PC-9 (cell line): ENCODE measurements at regions not wholly inside any gene's neighbourhood (a gene's known extent, or its start where the extent isn't known, plus 50 kb on each side); places are given as distances from the start of the nearest gene placed in this dataset.

Source experiments
- EZH2 ChIP-seq: fragments of 200-600 bp; sonication (generic); IDR thresholded peaks from 2 replicates; pipeline ENCODE4 v1.8.0; 2017; ENCODE audit warnings: antibody characterized with exemption, low read depth
- TF ChIP-seq, protein P1 (sequence below): fragments of 200-600 bp; sonication (generic); conservative IDR thresholded peaks from 2 replicates; pipeline ENCODE4 v1.6.1; 2017; ENCODE audit warnings: mixed run types, antibody characterized with exemption, mild to moderate bottlenecking, moderate library complexity

DNA sequence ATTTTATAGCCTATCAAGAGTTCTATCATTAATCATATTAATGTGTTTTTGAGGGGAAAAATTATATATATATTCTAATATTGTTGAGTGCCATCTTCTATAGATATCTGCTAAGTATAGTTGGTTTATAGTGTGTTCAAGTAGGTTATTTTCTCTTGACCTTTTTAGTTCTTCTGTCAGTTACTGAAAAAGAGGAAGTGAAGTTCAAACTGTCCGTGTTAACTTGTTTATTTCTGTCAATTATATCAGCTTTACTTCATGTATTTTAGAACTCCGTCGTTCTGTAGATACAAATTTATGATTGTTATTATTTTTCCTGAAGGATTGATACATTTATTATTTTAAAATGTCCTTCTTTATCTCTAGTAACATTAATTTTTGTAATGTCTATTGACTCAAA, 1209.1 kb downstream of the CDH12 start:
- TF ChIP-seq, protein P1, sequence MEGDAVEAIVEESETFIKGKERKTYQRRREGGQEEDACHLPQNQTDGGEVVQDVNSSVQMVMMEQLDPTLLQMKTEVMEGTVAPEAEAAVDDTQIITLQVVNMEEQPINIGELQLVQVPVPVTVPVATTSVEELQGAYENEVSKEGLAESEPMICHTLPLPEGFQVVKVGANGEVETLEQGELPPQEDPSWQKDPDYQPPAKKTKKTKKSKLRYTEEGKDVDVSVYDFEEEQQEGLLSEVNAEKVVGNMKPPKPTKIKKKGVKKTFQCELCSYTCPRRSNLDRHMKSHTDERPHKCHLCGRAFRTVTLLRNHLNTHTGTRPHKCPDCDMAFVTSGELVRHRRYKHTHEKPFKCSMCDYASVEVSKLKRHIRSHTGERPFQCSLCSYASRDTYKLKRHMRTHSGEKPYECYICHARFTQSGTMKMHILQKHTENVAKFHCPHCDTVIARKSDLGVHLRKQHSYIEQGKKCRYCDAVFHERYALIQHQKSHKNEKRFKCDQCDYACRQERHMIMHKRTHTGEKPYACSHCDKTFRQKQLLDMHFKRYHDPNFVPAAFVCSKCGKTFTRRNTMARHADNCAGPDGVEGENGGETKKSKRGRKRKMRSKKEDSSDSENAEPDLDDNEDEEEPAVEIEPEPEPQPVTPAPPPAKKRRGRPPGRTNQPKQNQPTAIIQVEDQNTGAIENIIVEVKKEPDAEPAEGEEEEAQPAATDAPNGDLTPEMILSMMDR: no peak
- TF ChIP-seq EZH2: no peak
